ENCODE measurements at regions not wholly inside any gene's neighbourhood (a gene's known extent, or its start where the extent isn't known, plus 50 kb on each side); places are given as distances from the start of the nearest gene placed in this dataset.

DNA sequence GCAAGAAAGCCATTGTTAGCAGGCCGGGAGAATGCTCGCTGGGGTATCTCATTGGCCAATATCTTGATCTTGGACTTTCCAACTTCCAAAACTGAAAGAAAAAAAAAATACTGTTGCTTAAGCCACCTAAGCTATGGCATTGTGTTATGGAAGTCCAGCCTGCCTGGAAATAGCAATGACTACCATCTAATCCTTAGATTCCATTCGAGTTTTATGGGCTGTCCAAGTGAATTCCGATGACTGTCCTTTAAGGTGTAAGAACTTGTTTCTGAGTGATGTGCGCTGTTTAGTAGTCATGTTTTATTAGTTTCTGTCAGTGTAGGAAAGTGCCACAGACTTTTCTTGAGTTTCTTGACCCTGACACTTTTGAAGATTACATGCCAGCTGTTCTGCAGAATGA lies 762.6 kb downstream of the USP25 start:
- no peak overlapping the region for H3K4me3 ChIP-seq (ENCODE audit: control insufficient read depth, low read depth, low read length)
- TF ChIP-seq, protein P1, sequence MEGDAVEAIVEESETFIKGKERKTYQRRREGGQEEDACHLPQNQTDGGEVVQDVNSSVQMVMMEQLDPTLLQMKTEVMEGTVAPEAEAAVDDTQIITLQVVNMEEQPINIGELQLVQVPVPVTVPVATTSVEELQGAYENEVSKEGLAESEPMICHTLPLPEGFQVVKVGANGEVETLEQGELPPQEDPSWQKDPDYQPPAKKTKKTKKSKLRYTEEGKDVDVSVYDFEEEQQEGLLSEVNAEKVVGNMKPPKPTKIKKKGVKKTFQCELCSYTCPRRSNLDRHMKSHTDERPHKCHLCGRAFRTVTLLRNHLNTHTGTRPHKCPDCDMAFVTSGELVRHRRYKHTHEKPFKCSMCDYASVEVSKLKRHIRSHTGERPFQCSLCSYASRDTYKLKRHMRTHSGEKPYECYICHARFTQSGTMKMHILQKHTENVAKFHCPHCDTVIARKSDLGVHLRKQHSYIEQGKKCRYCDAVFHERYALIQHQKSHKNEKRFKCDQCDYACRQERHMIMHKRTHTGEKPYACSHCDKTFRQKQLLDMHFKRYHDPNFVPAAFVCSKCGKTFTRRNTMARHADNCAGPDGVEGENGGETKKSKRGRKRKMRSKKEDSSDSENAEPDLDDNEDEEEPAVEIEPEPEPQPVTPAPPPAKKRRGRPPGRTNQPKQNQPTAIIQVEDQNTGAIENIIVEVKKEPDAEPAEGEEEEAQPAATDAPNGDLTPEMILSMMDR (conservative IDR thresholded peaks at IDR 0.05; ENCODE audit: control insufficient read depth, insufficient read depth, low read depth, low read length), result no peak
- DNase-seq (ENCODE audit: low read depth), result no peak

DNA sequence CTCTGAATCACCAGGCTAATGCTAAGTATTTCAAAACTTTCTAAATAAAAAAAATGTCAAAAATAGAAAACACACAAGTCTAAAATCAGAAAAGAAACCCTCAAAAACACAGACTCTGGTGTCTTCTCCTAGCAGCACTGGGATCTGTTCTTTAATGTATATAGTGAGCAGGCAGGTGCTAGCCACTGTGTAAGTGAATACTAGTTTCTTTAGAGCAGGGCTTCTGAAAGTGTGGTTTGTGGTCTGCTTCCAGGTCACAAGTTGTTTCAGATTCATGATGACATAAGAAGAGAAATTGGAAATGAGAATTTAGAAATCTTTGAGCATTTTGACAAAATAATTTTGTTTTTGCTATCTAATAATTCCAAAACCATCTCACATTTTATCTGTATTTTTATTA lies 763.1 kb downstream of the USP25 start:
- TF ChIP-seq, protein P1 (conservative IDR thresholded peaks at IDR 0.05; ENCODE audit: control insufficient read depth, insufficient read depth, low read depth, low read length), result no peak
- H3K4me3 ChIP-seq (ENCODE audit: control insufficient read depth, low read depth, low read length), result no peak overlapping the region
- no peak for DNase-seq (ENCODE audit: low read depth)

DNA sequence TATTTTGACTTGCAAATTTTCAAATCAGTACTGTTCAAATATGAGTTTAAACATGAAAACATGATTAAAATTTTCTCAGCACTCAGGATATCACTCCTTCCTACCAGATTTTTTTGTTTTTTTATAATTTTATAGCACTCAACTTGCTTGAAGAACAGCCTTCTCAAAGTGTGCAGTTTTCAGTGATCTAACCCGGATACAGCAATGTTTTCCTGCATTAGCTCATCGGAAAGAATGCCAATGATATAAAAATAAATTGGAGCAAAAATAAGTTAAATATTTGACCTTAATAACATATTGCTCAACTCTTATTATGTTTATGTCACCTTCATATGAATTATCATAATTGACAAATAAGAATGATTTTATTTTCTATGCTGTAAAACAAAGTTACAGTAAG lies 766.8 kb downstream of the USP25 start:
- no peak overlapping the region for H3K4me3 ChIP-seq (ENCODE audit: control insufficient read depth, low read depth, low read length)
- TF ChIP-seq, protein P1 (conservative IDR thresholded peaks at IDR 0.05; ENCODE audit: control insufficient read depth, insufficient read depth, low read depth, low read length), result no peak
- DNase-seq (ENCODE audit: low read depth), result no peak

DNA sequence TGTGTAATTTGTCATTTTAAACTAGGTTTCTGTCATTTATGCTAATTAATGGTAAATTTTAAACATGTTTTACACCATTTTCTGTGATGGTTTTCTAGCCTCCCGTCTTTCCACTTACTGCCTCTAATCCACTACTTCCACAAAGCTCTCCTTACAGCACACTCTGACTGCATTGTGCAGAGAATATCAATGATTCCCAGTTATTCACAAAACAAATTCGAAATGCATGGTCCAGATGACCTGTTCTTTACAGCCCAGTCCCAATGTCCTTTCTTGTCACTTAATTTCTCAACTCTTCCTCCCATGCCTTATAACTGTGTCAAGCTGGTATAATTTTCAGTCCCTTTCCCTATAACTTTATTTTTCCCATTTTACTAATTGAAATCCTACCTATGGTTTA lies 770.5 kb downstream of the USP25 start:
- H3K4me3 ChIP-seq (ENCODE audit: control insufficient read depth, low read depth, low read length), result no peak overlapping the region
- TF ChIP-seq, protein P1 (conservative IDR thresholded peaks at IDR 0.05; ENCODE audit: control insufficient read depth, insufficient read depth, low read depth, low read length), result no peak
- DNase-seq (ENCODE audit: low read depth), result no peak

DNA sequence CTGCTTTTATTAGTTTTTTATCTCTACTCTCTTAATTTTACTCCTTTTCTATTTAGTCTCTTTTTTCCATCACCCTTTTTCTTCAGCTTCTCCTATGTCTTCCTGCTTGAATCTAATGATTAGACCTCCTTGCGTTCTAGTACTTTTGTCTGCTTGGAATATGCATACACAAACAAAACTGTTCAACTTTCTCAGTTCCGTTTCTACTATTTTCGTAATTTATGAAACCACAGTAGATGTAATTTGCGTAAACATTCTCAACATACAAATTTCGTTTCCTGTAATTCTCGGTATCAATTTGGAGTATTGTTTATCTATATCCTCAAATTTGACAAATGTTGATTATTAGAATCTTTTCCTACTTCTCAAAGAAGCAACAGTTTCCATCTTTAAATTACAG lies 772.5 kb downstream of the USP25 start:
- TF ChIP-seq, protein P1 (conservative IDR thresholded peaks at IDR 0.05; ENCODE audit: control insufficient read depth, insufficient read depth, low read depth, low read length), result no peak
- no peak for DNase-seq (ENCODE audit: low read depth)
- H3K4me3 ChIP-seq (ENCODE audit: control insufficient read depth, low read depth, low read length), result no peak overlapping the region

DNA sequence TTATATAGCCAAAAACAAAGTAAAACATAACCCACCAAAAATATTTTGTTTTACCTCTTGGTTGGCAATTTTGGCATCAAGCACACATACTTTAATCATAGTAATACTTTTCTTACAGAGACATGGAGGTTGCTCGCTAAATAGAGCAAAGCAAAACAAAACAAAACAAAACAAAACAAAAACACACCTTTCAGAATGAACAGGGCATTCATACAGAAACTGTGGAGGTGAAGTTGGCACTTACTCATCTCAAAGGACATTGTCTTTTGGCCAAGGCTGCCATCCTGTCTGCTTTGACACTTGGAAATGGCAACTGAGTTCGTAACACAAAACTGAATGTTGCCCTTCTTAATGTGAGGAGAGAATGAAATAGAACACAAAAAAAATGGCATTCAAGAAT lies 773.1 kb downstream of the USP25 start:
- no peak overlapping the region for H3K4me3 ChIP-seq (ENCODE audit: control insufficient read depth, low read depth, low read length)
- TF ChIP-seq, protein P1 (conservative IDR thresholded peaks at IDR 0.05; ENCODE audit: control insufficient read depth, insufficient read depth, low read depth, low read length), result no peak
- DNase-seq (ENCODE audit: low read depth), result no peak

DNA sequence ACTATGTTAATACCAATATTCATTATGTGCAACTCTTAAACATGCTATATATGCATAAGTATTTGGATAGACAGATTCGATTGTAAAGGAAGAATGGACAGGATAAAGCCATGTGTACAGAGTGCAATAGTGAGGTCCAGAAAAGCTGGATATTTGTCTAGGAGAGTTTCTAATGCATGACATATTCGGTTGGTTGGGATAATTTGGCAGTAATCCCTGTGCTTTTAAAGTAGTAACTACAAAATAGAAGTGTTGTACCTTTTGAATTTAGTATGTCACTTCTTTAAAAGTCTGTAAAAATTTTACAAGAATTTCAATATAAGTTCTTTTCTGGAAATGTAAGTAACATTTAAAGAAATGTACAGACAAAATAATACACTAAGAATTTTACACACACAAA lies 774.5 kb downstream of the USP25 start:
- DNase-seq (ENCODE audit: low read depth), result peak; percentile 42
- no peak overlapping the region for H3K4me3 ChIP-seq (ENCODE audit: control insufficient read depth, low read depth, low read length)
- TF ChIP-seq, protein P1 (conservative IDR thresholded peaks at IDR 0.05; ENCODE audit: control insufficient read depth, insufficient read depth, low read depth, low read length), result no peak

All from fibroblast of mammary gland (primary cell).